ENCODE measurements at regions not wholly inside any gene's neighbourhood (a gene's known extent, or its start where the extent isn't known, plus 50 kb on each side); places are given as distances from the start of the nearest gene placed in this dataset.

DNA sequence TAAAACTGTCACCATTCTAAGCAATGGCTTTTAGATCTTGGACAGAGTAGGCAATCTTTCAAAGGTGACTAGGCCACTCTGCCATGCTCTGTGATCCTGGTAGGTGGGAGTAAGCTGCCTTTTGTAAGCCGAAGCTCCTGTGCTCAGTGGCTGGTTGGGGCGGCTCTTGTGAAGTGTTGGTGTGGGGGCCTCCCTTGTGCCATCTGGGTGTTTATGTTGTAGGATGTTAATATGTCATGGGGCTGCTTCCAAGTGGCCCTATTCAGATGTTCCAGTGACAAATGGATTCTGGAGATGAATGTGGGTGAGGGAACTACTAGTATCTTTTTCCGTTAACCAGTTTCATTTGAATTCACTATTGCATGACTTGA lies 116.8 kb upstream of the SPRED2 start:
- Histone ChIP-seq H3K36me3 (ENCODE audit: control insufficient read depth, insufficient read depth, low read length) (no peaks in the 10 kb centered on the region), H3K9me3 (replicated peaks; ENCODE audit: control insufficient read depth, low read depth, low read length) (no peaks in the 10 kb centered on the region), H3K4me3 (ENCODE audit: low read length) (no peak overlapping the region), H3K4me1 (ENCODE audit: control insufficient read depth, insufficient read depth, low read length) (no peaks in the 10 kb centered on the region), H3K27me3 (ENCODE audit: control insufficient read depth, insufficient read depth, low read length) (no peaks in the 10 kb centered on the region), H3K27ac (ENCODE audit: low read length) (no peak overlapping the region)
- 100% methylated on average over 1 of the region's 3 CpGs for WGBS (ENCODE audit: insufficient coverage)
- no peak for DNase-seq

- Histone ChIP-seq H3K27me3 (ENCODE audit: control insufficient read depth, insufficient read depth, low read length) (no peaks in the 10 kb centered on the region), H3K4me3 (ENCODE audit: low read length) (no peak overlapping the region), H3K4me1 (ENCODE audit: control insufficient read depth, insufficient read depth, low read length) (no peaks in the 10 kb centered on the region), H3K9me3 (replicated peaks; ENCODE audit: control insufficient read depth, low read depth, low read length) (no peaks in the 10 kb centered on the region), H3K27ac (ENCODE audit: low read length) (no peak overlapping the region), H3K36me3 (ENCODE audit: control insufficient read depth, insufficient read depth, low read length) (no peaks in the 10 kb centered on the region)
- 84% methylated on average over 6 of the region's 7 CpGs for WGBS (ENCODE audit: insufficient coverage)
- no peak for DNase-seq
These were observed 116.3 kb upstream of the SPRED2 start for GRCh38 chr2:65548576-65549256.

DNA sequence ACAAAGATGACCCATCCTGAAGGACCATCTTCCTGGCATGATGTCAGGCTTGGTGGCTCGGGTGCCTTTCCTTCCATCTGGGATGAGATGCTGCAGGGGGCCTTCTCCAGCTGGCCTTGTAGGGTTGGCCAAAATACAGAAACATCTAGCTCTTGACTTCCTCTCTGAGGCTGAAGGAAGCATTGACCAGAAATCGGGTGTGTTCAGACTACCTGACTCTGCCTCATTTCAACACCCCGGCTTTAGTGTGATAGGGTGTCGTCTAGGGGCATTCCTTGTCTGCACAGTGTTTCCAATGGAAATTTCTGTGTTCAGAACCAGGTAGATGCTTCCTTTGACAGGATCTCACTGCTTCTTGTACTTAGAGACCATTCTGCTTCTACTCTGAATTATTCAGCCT lies 115.7 kb upstream of the SPRED2 start:
- Histone ChIP-seq H3K4me1 (ENCODE audit: control insufficient read depth, insufficient read depth, low read length) (no peaks in the 10 kb centered on the region), H3K27me3 (ENCODE audit: control insufficient read depth, insufficient read depth, low read length) (no peaks in the 10 kb centered on the region), H3K4me3 (ENCODE audit: low read length) (no peak overlapping the region), H3K27ac (ENCODE audit: low read length) (no peak overlapping the region), H3K9me3 (replicated peaks; ENCODE audit: control insufficient read depth, low read depth, low read length) (no peaks in the 10 kb centered on the region), H3K36me3 (ENCODE audit: control insufficient read depth, insufficient read depth, low read length) (no peaks in the 10 kb centered on the region)
- 79% methylated on average over 3 of the region's 4 CpGs for WGBS (ENCODE audit: insufficient coverage)
- DNase-seq = no peak

- WGBS (ENCODE audit: insufficient coverage) = 50% methylated on average over 2 of the region's 4 CpGs
- Histone ChIP-seq H3K27me3 (ENCODE audit: control insufficient read depth, insufficient read depth, low read length) (no peaks in the 10 kb centered on the region), H3K4me3 (ENCODE audit: low read length) (no peak overlapping the region), H3K9me3 (replicated peaks; ENCODE audit: control insufficient read depth, low read depth, low read length) (no peaks in the 10 kb centered on the region), H3K27ac (ENCODE audit: low read length) (peak overlapping the region; percentile 7), H3K36me3 (ENCODE audit: control insufficient read depth, insufficient read depth, low read length) (no peaks in the 10 kb centered on the region), H3K4me1 (ENCODE audit: control insufficient read depth, insufficient read depth, low read length) (no peaks in the 10 kb centered on the region)
- peak; percentile 36 for DNase-seq
These were observed 113.7 kb upstream of the SPRED2 start for GRCh38 chr2:65545837-65546805.

- H3K4me1 ChIP-seq (ENCODE audit: control insufficient read depth, insufficient read depth, low read length) = no peaks in the 10 kb centered on the region
- H3K27me3 ChIP-seq (ENCODE audit: control insufficient read depth, insufficient read depth, low read length) = no peaks in the 10 kb centered on the region
- H3K36me3 ChIP-seq (ENCODE audit: control insufficient read depth, insufficient read depth, low read length) = no peaks in the 10 kb centered on the region
- DNase-seq = no peak
- H3K27ac ChIP-seq (ENCODE audit: low read length) = no peak overlapping the region
- no peaks in the 10 kb centered on the region for H3K9me3 ChIP-seq (replicated peaks; ENCODE audit: control insufficient read depth, low read depth, low read length)
- no CpG with 5 or more reads among the region's 6 CpGs for WGBS (ENCODE audit: insufficient coverage)
- no peak overlapping the region for H3K4me3 ChIP-seq (ENCODE audit: low read length)
These were observed 109.4 kb upstream of the SPRED2 start for GRCh38 chr2:65541773-65542172.

GRCh38 chr2:65539633-65540032 lies 107.2 kb upstream of the SPRED2 start:
- WGBS (ENCODE audit: insufficient coverage) = 11% methylated on average over 3 of the region's 4 CpGs
- Histone ChIP-seq H3K27ac (ENCODE audit: low read length) (no peak overlapping the region), H3K4me1 (ENCODE audit: control insufficient read depth, insufficient read depth, low read length) (no peaks in the 10 kb centered on the region), H3K36me3 (ENCODE audit: control insufficient read depth, insufficient read depth, low read length) (no peaks in the 10 kb centered on the region), H3K9me3 (replicated peaks; ENCODE audit: control insufficient read depth, low read depth, low read length) (no peaks in the 10 kb centered on the region), H3K4me3 (ENCODE audit: low read length) (no peak overlapping the region), H3K27me3 (ENCODE audit: control insufficient read depth, insufficient read depth, low read length) (no peaks in the 10 kb centered on the region)
- no peak for DNase-seq

- Histone ChIP-seq H3K36me3 (ENCODE audit: control insufficient read depth, insufficient read depth, low read length) (no peaks in the 10 kb centered on the region), H3K4me1 (ENCODE audit: control insufficient read depth, insufficient read depth, low read length) (no peaks in the 10 kb centered on the region), H3K27ac (ENCODE audit: low read length) (no peak overlapping the region), H3K4me3 (ENCODE audit: low read length) (no peak overlapping the region), H3K9me3 (replicated peaks; ENCODE audit: control insufficient read depth, low read depth, low read length) (no peaks in the 10 kb centered on the region), H3K27me3 (ENCODE audit: control insufficient read depth, insufficient read depth, low read length) (no peaks in the 10 kb centered on the region)
- WGBS (ENCODE audit: insufficient coverage) = 54% methylated on average over 2 of the region's 7 CpGs
- no peak for DNase-seq
These were observed 105.4 kb upstream of the SPRED2 start for GRCh38 chr2:65537651-65538385.

- WGBS (ENCODE audit: insufficient coverage) = no CpG with 5 or more reads among the region's 4 CpGs
- Histone ChIP-seq H3K4me1 (ENCODE audit: control insufficient read depth, insufficient read depth, low read length) (no peaks in the 10 kb centered on the region), H3K36me3 (ENCODE audit: control insufficient read depth, insufficient read depth, low read length) (no peaks in the 10 kb centered on the region), H3K27ac (ENCODE audit: low read length) (no peak overlapping the region), H3K27me3 (ENCODE audit: control insufficient read depth, insufficient read depth, low read length) (no peaks in the 10 kb centered on the region), H3K9me3 (replicated peaks; ENCODE audit: control insufficient read depth, low read depth, low read length) (no peaks in the 10 kb centered on the region), H3K4me3 (ENCODE audit: low read length) (no peak overlapping the region)
- DNase-seq = no peak
These were observed 104.2 kb upstream of the SPRED2 start for GRCh38 chr2:65536596-65536995.

- no peaks in the 10 kb centered on the region for H3K27me3 ChIP-seq (ENCODE audit: control insufficient read depth, insufficient read depth, low read length)
- H3K36me3 ChIP-seq (ENCODE audit: control insufficient read depth, insufficient read depth, low read length) = no peaks in the 10 kb centered on the region
- no peaks in the 10 kb centered on the region for H3K4me1 ChIP-seq (ENCODE audit: control insufficient read depth, insufficient read depth, low read length)
- H3K27ac ChIP-seq (ENCODE audit: low read length) = no peak overlapping the region
- no peak for DNase-seq
- H3K4me3 ChIP-seq (ENCODE audit: low read length) = no peak overlapping the region
- WGBS (ENCODE audit: insufficient coverage) = 93% methylated on average over 3 of the region's 4 CpGs
- H3K9me3 ChIP-seq (replicated peaks; ENCODE audit: control insufficient read depth, low read depth, low read length) = no peaks in the 10 kb centered on the region
These were observed 100.5 kb upstream of the SPRED2 start for GRCh38 chr2:65532937-65533336.

DNA sequence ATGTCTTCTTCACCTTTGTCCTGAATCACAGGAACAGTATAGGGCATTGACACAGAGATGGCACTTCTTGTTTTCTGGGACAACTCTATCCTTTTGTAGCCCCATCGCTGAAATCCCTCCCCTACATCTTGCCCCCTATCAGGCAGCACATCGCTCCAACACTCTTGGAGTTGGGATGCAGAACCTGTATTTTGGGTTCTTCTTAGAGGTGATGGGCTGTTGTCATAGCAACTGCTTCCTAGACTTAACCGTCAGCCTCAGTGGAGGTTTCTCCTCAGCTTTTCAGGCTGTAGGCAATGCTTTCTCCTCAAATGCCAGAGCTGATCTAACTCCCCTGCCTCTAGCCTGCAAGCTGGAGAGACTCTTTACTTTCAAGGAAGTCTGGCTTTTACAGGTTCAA lies 99.9 kb upstream of the SPRED2 start:
- no peak for DNase-seq
- 67% methylated on average over 1 of the region's 3 CpGs for WGBS (ENCODE audit: insufficient coverage)
- Histone ChIP-seq H3K27me3 (ENCODE audit: control insufficient read depth, insufficient read depth, low read length) (no peaks in the 10 kb centered on the region), H3K4me3 (ENCODE audit: low read length) (no peak overlapping the region), H3K4me1 (ENCODE audit: control insufficient read depth, insufficient read depth, low read length) (no peaks in the 10 kb centered on the region), H3K27ac (ENCODE audit: low read length) (no peak overlapping the region), H3K36me3 (ENCODE audit: control insufficient read depth, insufficient read depth, low read length) (no peaks in the 10 kb centered on the region), H3K9me3 (replicated peaks; ENCODE audit: control insufficient read depth, low read depth, low read length) (no peaks in the 10 kb centered on the region)

All from muscle of leg (tissue), 3 donors.